Tibial artery (tissue), 4 donors: ENCODE measurements at regions not wholly inside any gene's neighbourhood (a gene's known extent, or its start where the extent isn't known, plus 50 kb on each side); places are given as distances from the start of the nearest gene placed in this dataset.

Source experiments
- DNase-seq, 2 donors: peaks; one replicate each; pipeline ENCODE4 v3.0.0-alpha.2; 2019
- H3K27ac ChIP-seq, 2 donors: fragments of 200-600 bp; sonication (generic) in 1 of 2; 1 replicate in 1 of 2; 2 replicates in 1 of 2; pipeline ENCODE4 v1.5.1; 2018 to 2019; ENCODE audit warnings: mild to moderate bottlenecking in 1 of 2
- H3K27me3 ChIP-seq, 2 donors: fragments of 200-600 bp; sonication (generic) in 1 of 2; one replicate each; pipeline versions ENCODE4 v1.5.1 to v1.6.0; 2016 to 2019
- H3K36me3 ChIP-seq, 3 donors: fragments of 200-600 bp; sonication (generic) in 2 of 3; one replicate each; pipeline ENCODE4 v1.5.1; 2016 to 2019; ENCODE audit warnings: mild to moderate bottlenecking in 2 of 3
- H3K4me1 ChIP-seq, 4 donors: fragments of 200-600 bp; sonication (generic) in 2 of 4; 1 replicate in 3 of 4; 2 replicates in 1 of 4; pipeline ENCODE4 v1.5.1; 2016 to 2019
- H3K4me3 ChIP-seq, 2 donors: fragments of 200-600 bp; sonication (generic) in 1 of 2; 1 replicate in 1 of 2; 2 replicates in 1 of 2; pipeline ENCODE4 v1.5.1; 2018 to 2019; ENCODE audit warnings: mild to moderate bottlenecking in 2 of 2
- H3K9me3 ChIP-seq, 3 donors: fragments of 200-600 bp; sonication (generic) in 1 of 3; one replicate each; pipeline ENCODE4 v1.5.1; 2016 to 2019
- CTCF ChIP-seq, 2 experiments: fragments of 200-600 bp in 1 of 2; fragments of 450-650 bp in 1 of 2; IDR thresholded peaks; one replicate each; pipeline ENCODE4 v1.5.1; 2017 to 2019; ENCODE audit warnings: antibody characterized with exemption in 2 of 2, mild to moderate bottlenecking in 1 of 2, moderate library complexity in 1 of 2
- intact Hi-C: fragments of 100-400 bp; cut with DNase I; formaldehyde crosslinking; loops from one replicate; pipeline ENCODE4 v1.15.0; 2023; ENCODE audit warnings: low total_unique reads

DNA sequence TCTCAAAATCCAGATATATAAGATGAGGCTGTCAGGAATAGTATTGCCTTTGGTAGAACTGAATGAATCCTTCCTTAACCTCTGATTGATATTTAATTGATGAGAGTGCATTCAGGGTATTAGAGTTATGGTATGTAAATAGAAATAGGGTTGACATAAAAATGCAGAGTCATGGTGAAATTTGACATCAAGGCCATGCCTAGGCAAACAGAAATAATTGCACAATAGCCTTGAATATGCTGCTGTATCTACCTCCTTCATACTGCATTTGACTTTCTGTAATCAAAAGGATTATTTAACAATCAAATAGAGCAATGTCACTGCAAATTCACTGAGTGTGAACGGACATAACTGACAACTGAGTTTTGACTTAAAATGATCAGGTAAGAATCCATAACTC lies 1316.3 kb downstream of the STIM2 start:
- intact Hi-C loops, result no loop called here
- TF ChIP-seq CTCF (IDR thresholded peaks at IDR 0.05), result no peak

GRCh38 chr4:28177641-28178040 lies 1317.0 kb downstream of the STIM2 start:
- Histone ChIP-seq H3K9me3 (no peaks in the 10 kb centered on the region), H3K27me3 (no peaks in the 10 kb centered on the region), H3K27ac (no peak overlapping the region), H3K4me3 (no peak overlapping the region), H3K4me1 (no peaks in the 10 kb centered on the region), H3K36me3 (no peaks in the 10 kb centered on the region)
- intact Hi-C loops, result no loop called here
- no peak for TF ChIP-seq CTCF (IDR thresholded peaks at IDR 0.05)
- DNase-seq, result no peak

More for the DNA sequence above, 1316.3 kb downstream of the STIM2 start:
- H3K9me3 ChIP-seq, result no peaks in the 10 kb centered on the region
- H3K4me3 ChIP-seq, result no peak overlapping the region
- no peaks in the 10 kb centered on the region for H3K36me3 ChIP-seq
- no peaks in the 10 kb centered on the region for H3K4me1 ChIP-seq
- no peak for DNase-seq
- H3K27ac ChIP-seq, result no peak overlapping the region
- H3K27me3 ChIP-seq, result no peaks in the 10 kb centered on the region

DNA sequence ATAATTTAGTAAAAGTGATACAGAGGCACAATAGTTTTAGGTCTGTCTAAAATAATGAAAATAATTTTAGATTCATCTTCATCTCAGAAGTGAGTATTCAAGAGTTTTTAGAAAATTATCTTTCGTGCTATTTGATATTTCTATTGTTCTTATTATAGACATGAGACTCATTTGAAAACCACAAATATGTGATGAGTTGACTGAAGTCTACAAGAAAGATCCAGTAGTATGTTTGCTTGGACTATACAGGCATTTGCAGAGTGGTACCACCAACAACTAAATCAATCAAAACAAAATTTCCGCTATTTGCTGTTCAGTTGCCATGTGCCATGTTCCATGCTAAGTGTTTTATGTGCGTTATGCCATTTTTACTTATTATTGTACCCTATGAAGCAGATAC lies 1318.5 kb downstream of the STIM2 start:
- DNase-seq, result no peak
- no peak overlapping the region for H3K27ac ChIP-seq
- no peaks in the 10 kb centered on the region for H3K4me1 ChIP-seq
- no peak for TF ChIP-seq CTCF (IDR thresholded peaks at IDR 0.05)
- no peaks in the 10 kb centered on the region for H3K27me3 ChIP-seq
- no peaks in the 10 kb centered on the region for H3K9me3 ChIP-seq
- intact Hi-C loops, result no loop called here
- no peak overlapping the region for H3K4me3 ChIP-seq
- H3K36me3 ChIP-seq, result no peaks in the 10 kb centered on the region

- H3K9me3 ChIP-seq, result no peaks in the 10 kb centered on the region
- no peak for DNase-seq
- no peak overlapping the region for H3K4me3 ChIP-seq
Observed at GRCh38 chr4:28209371-28209924, 1348.8 kb downstream of the STIM2 start.

DNA sequence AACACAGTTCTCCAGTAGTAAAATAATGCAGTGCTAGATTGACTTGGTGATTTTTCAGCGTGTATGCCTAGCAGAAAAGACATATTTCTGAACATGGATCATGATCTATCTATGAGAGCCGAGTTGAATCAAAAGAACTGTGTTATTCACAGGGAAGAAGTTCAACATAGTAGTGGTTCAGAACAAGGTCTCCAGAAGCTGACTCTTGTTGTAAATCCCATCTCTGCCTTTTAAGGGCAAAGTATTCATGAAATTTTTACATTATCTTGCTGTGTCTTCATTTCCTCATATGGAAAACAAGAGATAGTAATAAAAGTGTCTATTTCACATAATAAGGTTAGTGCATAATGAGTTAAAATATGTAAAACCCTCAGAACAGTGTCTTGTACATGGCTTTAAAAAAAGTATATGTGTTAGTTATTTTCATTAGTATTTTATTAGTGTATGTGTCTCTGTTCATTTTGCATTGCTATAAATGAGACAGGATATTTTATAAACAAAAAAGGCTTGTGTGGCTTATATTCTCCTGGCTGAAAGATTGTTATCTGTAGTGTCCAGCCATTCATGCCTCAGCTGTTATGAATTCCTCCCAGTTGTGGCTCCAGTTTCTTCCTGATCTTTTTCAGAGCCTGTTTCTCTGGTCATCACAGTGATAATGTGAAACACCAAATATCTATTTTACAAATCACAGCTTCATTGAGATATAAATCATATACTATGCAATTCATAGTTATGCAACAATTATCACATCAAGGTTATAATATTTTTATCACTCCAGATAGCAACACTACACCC lies 1351.2 kb downstream of the STIM2 start:
- H3K4me3 ChIP-seq, result no peak overlapping the region
- no peaks in the 10 kb centered on the region for H3K9me3 ChIP-seq
- no peak for DNase-seq
- no peaks in the 10 kb centered on the region for H3K4me1 ChIP-seq
- TF ChIP-seq CTCF (IDR thresholded peaks at IDR 0.05), result no peak
- no peak overlapping the region for H3K27ac ChIP-seq
- intact Hi-C loops, result no loop called here
- H3K27me3 ChIP-seq, result no peaks in the 10 kb centered on the region
- H3K36me3 ChIP-seq, result no peaks in the 10 kb centered on the region

More at GRCh38 chr4:28209371-28209924, 1348.8 kb downstream of the STIM2 start:
- intact Hi-C loops, result no loop called here
- Histone ChIP-seq H3K27ac (no peak overlapping the region), H3K4me1 (no peaks in the 10 kb centered on the region), H3K27me3 (no peaks in the 10 kb centered on the region), H3K36me3 (no peaks in the 10 kb centered on the region)
- no peak for TF ChIP-seq CTCF (IDR thresholded peaks at IDR 0.05)
